B cell (primary cell): ENCODE measurements at regions not wholly inside any gene's neighbourhood (a gene's known extent, or its start where the extent isn't known, plus 50 kb on each side); places are given as distances from the start of the nearest gene placed in this dataset.

ENCODE experiments used
- ATAC-seq: fragments of 200-7000 bp; cut with Tn5 transposase; one replicate; pipeline ENCODE4 v1.10.0; 2021; ENCODE audit warnings: low read depth, mild to moderate bottlenecking, moderate number of reproducible peaks, moderate library complexity
- CTCF ChIA-PET: fragments of 350-600 bp; sonication (Branson Sonifier 250); formaldehyde crosslinking; loops from one replicate; lab custom pipeline; 2021; ENCODE audit warnings: antibody characterized with exemption, inconsistent platforms; lab: Charles Lee
- POLR2A ChIA-PET: fragments of 350-600 bp; sonication (Branson Sonifier 250); formaldehyde crosslinking; loops from one replicate; lab custom pipeline; 2021; ENCODE audit warnings: antibody characterized with exemption; lab: Charles Lee
- DNase-seq: peaks from one replicate; pipeline ENCODE4 v3.0.0; 2013
- H2AFZ ChIP-seq: 2 replicates; pipeline ENCODE4 v1.6.1; 2012; ENCODE audit warnings: mild to moderate bottlenecking, low read depth, low read length; ENCODE audit not compliant: insufficient read depth, poor library complexity, severe bottlenecking
- H3K27ac ChIP-seq, 2 donors: 1 replicate in 1 of 2; 2 replicates in 1 of 2; pipeline ENCODE4 v1.5.1; 2012 to 2013; ENCODE audit warnings: low read length in 2 of 2, mild to moderate bottlenecking in 2 of 2, moderate library complexity in 1 of 2
- H3K27me3 ChIP-seq, 4 experiments: fragments of 200-600 bp in 1 of 4; sonication (generic) in 1 of 4; replicated peaks in 1 of 4; 1 replicate in 2 of 4; 2 replicates in 2 of 4; pipeline versions ENCODE4 v1.6.1 to v1.7.0; 2013 to 2016; ENCODE audit warnings: low read length in 3 of 4, mild to moderate bottlenecking in 2 of 4, mixed read lengths in 1 of 4, moderate library complexity in 1 of 4; ENCODE audit not compliant: insufficient read depth in 4 of 4, control insufficient read depth in 3 of 4; ENCODE audit errors: control extremely low read depth in 1 of 4
- H3K36me3 ChIP-seq, 2 experiments: replicated peaks in 1 of 2; 1 replicate in 1 of 2; 2 replicates in 1 of 2; pipeline versions ENCODE4 v1.6.1 to v1.7.1; 2013; ENCODE audit warnings: low read length in 1 of 2; ENCODE audit not compliant: insufficient read depth in 2 of 2, control insufficient read depth in 1 of 2; ENCODE audit errors: control extremely low read depth in 1 of 2, extremely low read depth in 1 of 2
- H3K4me1 ChIP-seq, 2 donors: fragments of 200-600 bp in 1 of 2; sonication (generic) in 1 of 2; 1 replicate in 1 of 2; 2 replicates in 1 of 2; pipeline versions ENCODE4 v1.5.1 to v1.6.1; 2013 to 2017; ENCODE audit warnings: low read length in 2 of 2; ENCODE audit not compliant: control insufficient read depth in 2 of 2, insufficient read depth in 2 of 2
- H3K4me2 ChIP-seq: replicated peaks from 2 replicates; pipeline ENCODE3; 2012; ENCODE audit warnings: mild to moderate bottlenecking, low read depth, low read length; ENCODE audit not compliant: poor library complexity, severe bottlenecking
- H3K4me3 ChIP-seq, 5 experiments: fragments of 200-600 bp in 1 of 5; sonication (generic) in 1 of 5; 1 replicate in 3 of 5; 2 replicates in 2 of 5; pipeline versions ENCODE4 v1.5.1 to v1.7.0; 2011 to 2016; ENCODE audit warnings: low read length in 4 of 5, mild to moderate bottlenecking in 4 of 5, low read depth in 2 of 5, control low read depth in 1 of 5, moderate library complexity in 1 of 5; ENCODE audit not compliant: insufficient read depth in 1 of 5; ENCODE audit errors: control extremely low read depth in 1 of 5, extremely low read depth in 1 of 5
- H3K79me2 ChIP-seq: fragments of 200-600 bp; sonication (generic); one replicate; pipeline ENCODE4 v1.6.0; 2016; ENCODE audit warnings: low read length; ENCODE audit not compliant: control insufficient read depth, insufficient read depth
- H3K9ac ChIP-seq: fragments of 200-600 bp; sonication (generic); 2 replicates; pipeline ENCODE4 v1.6.1; 2017; ENCODE audit warnings: mild to moderate bottlenecking, low read length, moderate library complexity
- H3K9me3 ChIP-seq, 3 donors: one replicate each; pipeline versions ENCODE4 v1.6.1 to v1.7.1; 2013; ENCODE audit warnings: low read length in 2 of 3; ENCODE audit not compliant: control insufficient read depth in 2 of 3, insufficient read depth in 1 of 3; ENCODE audit errors: control extremely low read depth in 1 of 3
- H4K20me1 ChIP-seq: 2 replicates; pipeline ENCODE4 v1.6.0; 2012; ENCODE audit warnings: mild to moderate bottlenecking, low read length; ENCODE audit not compliant: insufficient read depth, control insufficient read depth, poor library complexity, severe bottlenecking
- H3K27ac Mint-ChIP-seq: one replicate; pipeline ENCODE4 v1.8.0; 2021; ENCODE audit warnings: mixed read lengths
- H3K27me3 Mint-ChIP-seq: one replicate; pipeline ENCODE4 v1.8.0; 2021; ENCODE audit warnings: mixed read lengths
- H3K4me1 Mint-ChIP-seq: one replicate; pipeline ENCODE4 v1.8.0; 2021; ENCODE audit warnings: mixed read lengths
- H3K4me3 Mint-ChIP-seq: one replicate; pipeline ENCODE4 v1.8.0; 2021; ENCODE audit warnings: mixed read lengths
- H3K9me3 Mint-ChIP-seq: one replicate; pipeline ENCODE4 v1.8.0; 2022; ENCODE audit warnings: mixed read lengths; ENCODE audit not compliant: insufficient read depth
- CTCF ChIP-seq: fragments of 200-600 bp; IDR thresholded peaks from one replicate; pipeline ENCODE4 v1.8.0; 2022; ENCODE audit warnings: antibody characterized with exemption, mild to moderate bottlenecking
- EZH2 ChIP-seq: IDR thresholded peaks from 2 replicates; pipeline ENCODE4 v1.6.1; 2012; ENCODE audit warnings: borderline replicate concordance, low read depth, mild to moderate bottlenecking, moderate library complexity, low read length; ENCODE audit not compliant: insufficient read depth, poor library complexity, severe bottlenecking
- WGBS: methylation state at CpG from one replicate; pipeline ENCODE4 v1.1.5; 2013; ENCODE audit warnings: missing lambda C conversion rate; ENCODE audit not compliant: insufficient coverage; 5-methylcytosine and 5-hydroxymethylcytosine counted together
- intact Hi-C: fragments of 100-400 bp; cut with micrococcal nuclease; formaldehyde crosslinking; loops from one replicate; pipeline ENCODE4 v1.10.0; 2022

GRCh38 chr14:31936115-31936514 is 141.0 kb upstream of the ARHGAP5 start:
- no peak overlapping the region for H3K27ac Mint-ChIP-seq
- H3K27me3 Mint-ChIP-seq: no peaks in the 10 kb centered on the region
- H3K79me2 ChIP-seq: no peaks in the 10 kb centered on the region
- intact Hi-C loops: no loop called here
- H4K20me1 ChIP-seq: no peaks in the 10 kb centered on the region
- peaks cover 4% of the 10 kb centered on the region for H3K4me1 Mint-ChIP-seq
- H2AFZ ChIP-seq: no peak overlapping the region
- H3K4me3 Mint-ChIP-seq: no peak overlapping the region
- H3K4me2 ChIP-seq: no peak overlapping the region
- no peaks in the 10 kb centered on the region for H3K36me3 ChIP-seq
- H3K27ac ChIP-seq: no peak overlapping the region
- no peak for ATAC-seq
- TF ChIP-seq EZH2: no peak
- no peak for TF ChIP-seq CTCF
- H3K27me3 ChIP-seq: no peaks in the 10 kb centered on the region
- ChIA-PET CTCF (interaction anchor here (4.1 kb wide), 1 partner anchor 10 kb away, joined by 13 read pairs; no protein-coding TSS in a partner anchor), POLR2A (no interaction called here)
- 83% methylated on average over 6 of the region's 6 CpGs for WGBS
- H3K9me3 Mint-ChIP-seq: no peaks in the 10 kb centered on the region
- peaks cover 0 to 3% of the 10 kb centered on the region in 2 donors for H3K4me1 ChIP-seq
- no peak overlapping the region for H3K9ac ChIP-seq
- no peak overlapping the region for H3K4me3 ChIP-seq
- no peaks in the 10 kb centered on the region for H3K9me3 ChIP-seq
- DNase-seq: no peak

GRCh38 chr14:31937730-31938346 is 139.3 kb upstream of the ARHGAP5 start:
- DNase-seq (peak; percentile 11), ATAC-seq (peak; percentile 83)
- no peaks in the 10 kb centered on the region for H3K27me3 ChIP-seq
- intact Hi-C loops: no loop called here
- no peaks in the 10 kb centered on the region for H3K9me3 Mint-ChIP-seq
- no peaks in the 10 kb centered on the region for H4K20me1 ChIP-seq
- H3K4me1 Mint-ChIP-seq: peaks cover 4% of the 10 kb centered on the region
- peaks cover 0 to 3% of the 10 kb centered on the region in 2 donors for H3K4me1 ChIP-seq
- no peak overlapping the region for H3K27ac ChIP-seq
- peak overlapping the region; percentile 47 for H3K27ac Mint-ChIP-seq
- TF ChIP-seq CTCF (no peak), EZH2 (no peak)
- ChIA-PET POLR2A (no interaction called here), CTCF (interaction anchor here (0.9 to 4.1 kb wide), 3 partner anchors 12 to 730 kb away, joined by 4 to 13 read pairs (median 4); partner anchors contain the start of gene HECTD1)
- H3K27me3 Mint-ChIP-seq: no peaks in the 10 kb centered on the region
- no peak overlapping the region for H3K9ac ChIP-seq
- WGBS: 29% methylated on average over 1 of the region's 3 CpGs
- no peak overlapping the region for H3K4me3 Mint-ChIP-seq
- no peaks in the 10 kb centered on the region for H3K9me3 ChIP-seq
- no peak overlapping the region for H3K4me3 ChIP-seq
- peak overlapping the region; percentile 12 for H2AFZ ChIP-seq
- no peaks in the 10 kb centered on the region for H3K36me3 ChIP-seq
- no peak overlapping the region for H3K4me2 ChIP-seq
- H3K79me2 ChIP-seq: no peaks in the 10 kb centered on the region
